A549 (cell line): ENCODE measurements at regions not wholly inside any gene's neighbourhood (a gene's known extent, or its start where the extent isn't known, plus 50 kb on each side); places are given as distances from the start of the nearest gene placed in this dataset.

Source experiments
- ATAC-seq, 2 experiments: fragments of 200-7000 bp in 1 of 2; fragments of >200 bp in 1 of 2; cut with Nextera tagmentation in 1 of 2; cut with Tn5 transposase in 1 of 2; 3 replicates each; pipeline versions ENCODE4 v1.8.0 to v1.9.1; 2018 to 2020; ENCODE audit warnings: mild to moderate bottlenecking in 1 of 2, moderate library complexity in 1 of 2
- CTCF ChIA-PET: fragments of 300-600 bp; sonication (Branson Sonifier 250); formaldehyde crosslinking; extraction: SDS; loops from one replicate; lab custom pipeline; 2021; ENCODE audit warnings: antibody characterized with exemption, inconsistent platforms; lab: Yijun Ruan, JAX
- POLR2A ChIA-PET: fragments of 350-600 bp; formaldehyde crosslinking; extraction: SDS; loops from one replicate; lab custom pipeline; 2021; ENCODE audit warnings: antibody characterized with exemption, inconsistent platforms; lab: Yijun Ruan, JAX
- DNase-seq, 2 experiments: peaks; one replicate each; pipeline versions ENCODE4 v3.0.0 to v3.0.0-alpha.2; 2011 to 2016; ENCODE audit warnings: low read depth in 1 of 2, low spot score in 1 of 2
- FAIRE-seq: peaks from 2 replicates; lab custom pipeline; 2011; peaks lifted over from hg19 to GRCh38; lab: Jason Lieb, UNC
- H3K27ac ChIP-seq, 2 experiments: fragments of >200 bp; sonication (Bioruptor Twin); formaldehyde crosslinking; 3 replicates each; pipeline ENCODE4 v1.5.1; 2016 to 2017
- H3K4me1 ChIP-seq: fragments of >200 bp; sonication (Bioruptor Twin); formaldehyde crosslinking; 3 replicates; pipeline ENCODE4 v1.6.1; 2016
- H3K4me2 ChIP-seq: fragments of >200 bp; sonication (Bioruptor Twin); formaldehyde crosslinking; 3 replicates; pipeline ENCODE4 v1.6.1; 2016
- H3K4me3 ChIP-seq: fragments of >200 bp; sonication (Bioruptor Twin); formaldehyde crosslinking; 3 replicates; pipeline ENCODE4 v1.5.1; 2016
- H3K9me3 ChIP-seq: fragments of >200 bp; sonication (Bioruptor Twin); formaldehyde crosslinking; 3 replicates; pipeline ENCODE4 v1.6.1; 2016
- BCL3 ChIP-seq: fragments of >200 bp; sonication (Bioruptor Twin); formaldehyde crosslinking; IDR thresholded peaks from 3 replicates; pipeline ENCODE4 v1.6.1; 2016
- CHD2 ChIP-seq: fragments of 150-350 bp; IDR thresholded peaks from 2 replicates; pipeline ENCODE4 v1.6.1; 2014; ENCODE audit warnings: low read length; ENCODE audit not compliant: partially characterized antibody
- CHD4 ChIP-seq: fragments of 200-600 bp; sonication (generic); IDR thresholded peaks from 2 replicates; pipeline ENCODE4 v1.6.1; 2016; ENCODE audit warnings: antibody characterized with exemption, mild to moderate bottlenecking, borderline replicate concordance
- E2F6 ChIP-seq: IDR thresholded peaks from 2 replicates; pipeline ENCODE4 v1.6.1; 2012; ENCODE audit warnings: low read depth, borderline replicate concordance
- EHMT2 ChIP-seq: fragments of 200-600 bp; sonication (generic); IDR thresholded peaks from 2 replicates; pipeline ENCODE4 v1.6.1; 2016; ENCODE audit warnings: antibody characterized with exemption, low read depth, mild to moderate bottlenecking, moderate library complexity
- ELK1 ChIP-seq: fragments of 150-350 bp; IDR thresholded peaks from 2 replicates; pipeline ENCODE4 v1.6.1; 2014; ENCODE audit warnings: low read depth, mild to moderate bottlenecking, low read length
- ESRRA ChIP-seq: fragments of 150-350 bp; IDR thresholded peaks from 2 replicates; pipeline ENCODE4 v1.6.1; 2014; ENCODE audit warnings: mild to moderate bottlenecking, low read length, borderline replicate concordance
- FOSB ChIP-seq: fragments of 250-450 bp; sonication (Bioruptor Pico); IDR thresholded peaks from 2 replicates; pipeline ENCODE4 v1.5.0; 2020; ENCODE audit warnings: mild to moderate bottlenecking, moderate library complexity
- FOSL2 ChIP-seq, 2 experiments: fragments of 450-650 bp in 1 of 2; fragments of >200 bp in 1 of 2; sonication (Bioruptor Twin) in 1 of 2; formaldehyde crosslinking; IDR thresholded peaks; 2 replicates each; pipeline versions ENCODE4 v1.5.0 to v1.6.1; 2016 to 2020; ENCODE audit warnings: mild to moderate bottlenecking in 1 of 2, moderate library complexity in 1 of 2
- HMGXB4 ChIP-seq: fragments of 250-450 bp; sonication (Bioruptor Pico); IDR thresholded peaks from 2 replicates; pipeline ENCODE4 v1.5.0; 2021; ENCODE audit warnings: mild to moderate bottlenecking, moderate library complexity, borderline replicate concordance
- HOXB13 ChIP-seq: fragments of 250-450 bp; sonication (Bioruptor Pico); IDR thresholded peaks from 2 replicates; pipeline ENCODE4 v1.5.0; 2020; ENCODE audit warnings: low read depth, mild to moderate bottlenecking, moderate library complexity
- HOXB5 ChIP-seq: fragments of 250-450 bp; sonication (Bioruptor Pico); IDR thresholded peaks from 2 replicates; pipeline ENCODE4 v1.5.0; 2020; ENCODE audit warnings: mild to moderate bottlenecking, moderate library complexity
- MAX ChIP-seq: IDR thresholded peaks from 2 replicates; pipeline ENCODE4 v1.6.1; 2012
- POLR2AphosphoS2 ChIP-seq: conservative IDR thresholded peaks from 2 replicates; pipeline ENCODE4 v1.6.1; 2012; ENCODE audit warnings: low read length, improper control_type of control experiment, inconsistent platforms
- RAD21 ChIP-seq, 2 experiments: fragments of >200 bp in 1 of 2; sonication (Bioruptor Twin) in 1 of 2; formaldehyde crosslinking in 1 of 2; IDR thresholded peaks in 1 of 2; conservative IDR thresholded peaks in 1 of 2; 2 replicates in 1 of 2; 3 replicates in 1 of 2; pipeline ENCODE4 v1.6.1; 2012 to 2018; ENCODE audit warnings: inconsistent platforms in 1 of 2
- RCOR1 ChIP-seq: fragments of 150-350 bp; IDR thresholded peaks from 2 replicates; pipeline ENCODE4 v1.6.1; 2014; ENCODE audit warnings: antibody characterized with exemption, low read length, low read depth
- REST ChIP-seq: fragments of 200-600 bp; sonication (generic); IDR thresholded peaks from 2 replicates; pipeline ENCODE4 v1.6.1; 2016; ENCODE audit warnings: antibody characterized with exemption, mild to moderate bottlenecking, moderate library complexity
- RFX5 ChIP-seq: fragments of 450-650 bp; IDR thresholded peaks from 2 replicates; pipeline ENCODE4 v1.7.1; 2014; ENCODE audit warnings: antibody characterized with exemption, mild to moderate bottlenecking, moderate library complexity
- SREBF2 ChIP-seq: fragments of 450-650 bp; IDR thresholded peaks from 2 replicates; pipeline ENCODE4 v1.6.1; 2014; ENCODE audit warnings: mild to moderate bottlenecking, moderate library complexity

GRCh38 chr21:14753069-14753465, 207.0 kb upstream of the SAMSN1 start:
- ATAC-seq (no peak), DNase-seq (no peak), FAIRE-seq (no peak)
- no peak overlapping the region for H3K4me3 ChIP-seq
- no peak for TF ChIP-seq EHMT2
- no peak for TF ChIP-seq ELK1
- TF ChIP-seq FOSL2 (IDR thresholded peaks at IDR 0.05), result no peak
- no peak for TF ChIP-seq FOSL2 (CRISPR knock-in tag; IDR thresholded peaks at IDR 0.05)
- TF ChIP-seq CHD4, result no peak
- no peak overlapping the region for H3K27ac ChIP-seq
- no peaks in the 10 kb centered on the region for H3K4me1 ChIP-seq
- no peak overlapping the region for H3K4me2 ChIP-seq
- no peaks in the 10 kb centered on the region for H3K9me3 ChIP-seq
- POLR2A ChIA-PET, result no interaction called here
- CTCF ChIA-PET, result no interaction called here

- Histone ChIP-seq H3K27ac (no peak overlapping the region), H3K4me3 (no peak overlapping the region), H3K4me1 (no peaks in the 10 kb centered on the region), H3K4me2 (no peak overlapping the region), H3K9me3 (no peaks in the 10 kb centered on the region)
- FAIRE-seq (no peak), ATAC-seq (no peak), DNase-seq (no peak)
- ChIA-PET POLR2A (no interaction called here), CTCF (no interaction called here)
- TF ChIP-seq MAX (no peak), CHD2 (no peak), EHMT2 (no peak), POLR2AphosphoS2 (no peak), REST (no peak), ESRRA (no peak), E2F6 (no peak), SREBF2 (no peak), CHD4 (no peak), RFX5 (no peak), HOXB5 (CRISPR knock-in tag) (no peak), FOSB (CRISPR knock-in tag) (no peak), HOXB13 (CRISPR knock-in tag) (no peak), BCL3 (no peak), HMGXB4 (CRISPR knock-in tag) (no peak), RCOR1 (no peak), RAD21 (conservative IDR thresholded peaks at IDR 0.05 in 1 of 2, IDR thresholded peaks at IDR 0.05 in 1 of 2) (no peak)
Measured at GRCh38 chr21:14752345-14752909, 206.3 kb upstream of the SAMSN1 start.
